Activated naive CD4-positive, alpha-beta T cell treated with anti-CD3 and anti-CD28 coated beads, Interleukin-2, amount 50 U/mL, for 72 hours (primary cell): ENCODE measurements at regions not wholly inside any gene's neighbourhood (a gene's known extent, or its start where the extent isn't known, plus 50 kb on each side); places are given as distances from the start of the nearest gene placed in this dataset.
A peak's percentile ranks its signal among the peaks of the same experiment; 100 is the strongest.

ENCODE experiments used
- ATAC-seq, 2 donors: fragments of 150-1000 bp; cut with Tn5 transposase; 2 replicates each; pipeline ENCODE4 v1.10.0; 2021; ENCODE audit warnings: mild to moderate bottlenecking in 2 of 2, moderate library complexity in 2 of 2
- DNase-seq, 2 donors: peaks; one replicate each; pipeline ENCODE4 v3.0.0; 2021 to 2022; ENCODE audit warnings: low spot score in 2 of 2
- H3K27ac Mint-ChIP-seq, 2 donors: one replicate each; pipeline ENCODE4 v1.8.0; 2022; ENCODE audit warnings: mild to moderate bottlenecking in 2 of 2, mixed read lengths in 2 of 2
- H3K36me3 Mint-ChIP-seq, 2 donors: one replicate each; pipeline ENCODE4 v1.8.0; 2022; ENCODE audit warnings: mixed read lengths in 2 of 2
- H3K9me3 Mint-ChIP-seq, 2 donors: one replicate each; pipeline ENCODE4 v1.8.0; 2022; ENCODE audit warnings: mixed read lengths in 2 of 2

DNA sequence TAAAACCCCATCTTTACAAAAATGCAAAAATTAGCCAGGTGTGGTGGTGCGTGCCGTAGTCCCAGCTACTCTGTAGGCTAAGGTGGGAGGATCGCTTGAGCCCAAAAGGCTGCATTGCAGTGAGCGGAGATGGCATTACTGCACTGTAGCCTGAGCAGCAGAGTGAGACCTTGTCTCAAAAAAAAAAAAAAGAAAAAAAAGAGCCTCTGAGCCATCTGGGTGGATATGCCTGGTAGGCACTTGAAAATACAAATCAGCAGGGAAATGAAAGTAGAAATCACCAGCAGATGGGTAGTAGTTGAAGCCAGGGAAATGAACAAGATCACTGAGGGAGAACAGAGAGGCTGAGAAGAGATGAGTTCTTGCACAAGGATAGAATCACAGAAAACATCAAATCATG, 131.0 kb upstream of the HMCN1 start:
- Mint-ChIP-seq H3K27ac (no peak overlapping the region), H3K36me3 (no peaks in the 10 kb centered on the region), H3K9me3 (no peaks in the 10 kb centered on the region)
- DNase-seq (no peak), ATAC-seq (no peak)

DNA sequence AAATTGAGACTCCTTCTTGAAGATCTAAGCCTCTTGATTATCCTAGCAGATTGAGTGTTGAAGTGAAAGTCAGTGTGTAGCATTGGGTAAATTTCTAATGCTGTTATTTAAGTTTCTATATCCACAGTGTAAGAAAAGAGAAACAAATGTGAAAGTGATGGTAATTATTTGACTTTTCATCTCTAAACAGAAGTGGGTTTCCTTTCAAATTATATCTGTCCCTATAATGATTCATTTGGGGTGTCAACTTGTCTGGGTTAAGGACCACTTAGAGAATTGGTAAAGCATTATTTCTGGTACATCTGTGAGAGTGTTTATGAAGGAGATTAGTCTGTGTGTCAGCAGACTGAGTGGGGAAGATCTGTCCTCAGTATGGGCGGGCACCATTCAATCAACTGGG, 133.0 kb upstream of the HMCN1 start:
- DNase-seq, result no peak
- H3K27ac Mint-ChIP-seq, result no peak overlapping the region

DNA sequence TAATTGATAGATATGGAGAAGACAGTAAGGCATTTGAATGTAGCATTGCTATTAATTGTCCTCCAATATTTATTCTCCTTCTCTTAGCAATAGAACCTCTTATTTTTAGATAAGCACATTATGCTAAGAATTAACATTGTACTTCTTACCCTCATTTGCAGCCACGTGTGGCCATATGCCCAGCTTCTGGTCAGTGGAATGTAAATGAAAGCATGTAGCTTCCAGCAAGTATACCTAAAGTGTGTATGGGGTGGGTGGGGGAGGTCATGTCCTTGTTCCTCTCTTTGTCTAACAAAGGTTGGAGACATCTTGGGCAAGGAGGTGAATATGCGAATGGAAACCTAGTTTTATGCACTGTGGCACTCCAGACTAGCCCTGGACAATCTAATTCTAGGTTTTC, 133.6 kb upstream of the HMCN1 start:
- Mint-ChIP-seq H3K9me3 (no peaks in the 10 kb centered on the region), H3K27ac (no peak overlapping the region), H3K36me3 (no peaks in the 10 kb centered on the region)
- no peak for DNase-seq
- no peak for ATAC-seq

More for the DNA sequence above, 133.0 kb upstream of the HMCN1 start:
- H3K36me3 Mint-ChIP-seq, result no peaks in the 10 kb centered on the region
- H3K9me3 Mint-ChIP-seq, result no peaks in the 10 kb centered on the region
- ATAC-seq, result peak in 1 of 2 donors; percentile 73

DNA sequence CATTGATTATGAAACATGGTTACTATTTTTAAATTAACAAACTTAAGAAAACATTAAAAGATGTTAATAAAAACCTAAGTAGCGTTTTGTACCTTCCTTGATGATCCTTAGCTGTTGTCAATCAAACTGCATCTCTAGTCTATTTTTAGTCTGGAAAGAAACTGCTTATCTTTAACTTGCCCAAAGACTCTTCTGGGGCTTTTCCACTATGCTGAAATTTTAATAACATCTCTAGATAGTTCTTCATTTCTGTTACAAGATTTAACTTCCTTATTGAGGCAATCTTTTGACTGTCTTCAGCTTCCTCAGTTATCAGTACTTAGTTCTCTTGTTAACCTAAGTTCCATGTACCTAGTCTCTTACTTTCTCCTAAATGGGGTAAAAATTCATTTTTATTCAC, 135.9 kb upstream of the HMCN1 start:
- DNase-seq (no peak), ATAC-seq (no peak)
- Mint-ChIP-seq H3K36me3 (no peaks in the 10 kb centered on the region), H3K9me3 (no peaks in the 10 kb centered on the region), H3K27ac (no peak overlapping the region)

DNA sequence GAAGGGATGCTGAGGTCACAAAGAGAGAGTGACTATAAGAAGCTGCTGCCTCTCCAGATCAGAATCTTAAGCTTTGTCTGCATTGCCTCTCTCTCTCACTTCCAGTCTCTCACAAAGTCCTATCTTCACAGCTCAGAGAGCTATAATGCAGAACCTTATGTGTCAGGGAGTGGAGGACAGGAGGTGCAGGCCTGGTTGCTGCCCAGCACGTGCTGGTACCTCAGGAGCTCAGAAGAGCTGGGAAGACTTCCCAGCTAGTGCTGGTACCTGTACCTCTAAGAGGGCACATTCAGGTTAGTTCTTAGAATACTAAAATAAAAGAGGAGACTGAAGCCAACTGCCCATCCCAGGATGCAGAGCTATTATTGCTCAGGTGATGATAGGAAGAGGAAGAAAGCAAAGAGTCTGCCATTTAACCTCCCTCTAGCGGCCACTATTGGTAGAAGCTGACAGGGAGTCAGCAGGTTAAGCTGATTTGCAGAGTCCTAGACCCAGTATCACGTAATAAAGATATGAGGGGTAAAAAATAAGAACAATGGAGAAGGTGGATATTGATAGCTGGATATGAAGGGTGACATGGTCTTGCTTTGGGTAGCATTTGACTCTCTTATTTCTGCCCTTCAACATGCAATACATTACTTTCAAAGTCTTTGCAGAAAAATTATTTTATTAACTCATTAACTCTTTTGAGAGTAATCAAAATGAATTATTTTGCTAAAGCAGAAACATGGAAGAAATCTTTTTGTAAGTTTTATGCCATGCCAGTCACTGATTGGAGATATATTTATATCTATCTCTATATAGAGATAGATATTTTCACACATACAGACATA, 138.1 kb upstream of the HMCN1 start:
- H3K36me3 Mint-ChIP-seq, result no peaks in the 10 kb centered on the region
- no peaks in the 10 kb centered on the region for H3K9me3 Mint-ChIP-seq
- ATAC-seq (peak; percentile 56 to 62), DNase-seq (peak in 1 of 2 donors; percentile 36)
- H3K27ac Mint-ChIP-seq, result no peak overlapping the region

DNA sequence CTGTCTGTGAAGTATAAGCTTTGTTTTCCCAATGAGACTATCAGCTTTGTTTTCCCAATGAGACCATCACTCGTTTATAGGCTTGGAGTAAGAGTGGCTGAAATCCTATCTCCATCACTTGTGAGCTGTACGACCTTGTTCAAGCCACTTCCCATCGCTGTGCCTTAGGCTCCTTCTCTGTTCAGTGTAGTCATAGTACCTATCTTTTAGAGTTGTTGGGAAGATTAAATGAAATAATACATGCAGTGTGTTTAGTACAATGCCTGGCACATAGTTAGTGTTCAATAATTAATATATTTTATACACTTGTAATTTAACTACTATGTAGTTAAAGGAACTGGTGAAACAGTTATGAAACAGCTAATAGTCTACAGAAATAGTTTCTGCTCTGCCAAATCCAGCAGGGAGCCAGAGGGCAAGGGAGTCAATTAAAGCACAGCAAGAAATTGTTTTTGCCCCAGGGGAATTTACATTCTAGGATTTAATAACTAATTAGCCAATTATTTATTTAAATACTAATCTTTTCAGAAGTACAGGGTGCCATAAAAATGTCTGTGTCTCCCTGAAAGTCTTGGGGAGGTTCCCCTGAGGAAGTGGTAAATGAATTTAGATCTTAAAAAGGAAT, 139.3 kb upstream of the HMCN1 start:
- no peak for DNase-seq
- Mint-ChIP-seq H3K9me3 (no peaks in the 10 kb centered on the region), H3K27ac (no peak overlapping the region), H3K36me3 (no peaks in the 10 kb centered on the region)
- no peak for ATAC-seq

DNA sequence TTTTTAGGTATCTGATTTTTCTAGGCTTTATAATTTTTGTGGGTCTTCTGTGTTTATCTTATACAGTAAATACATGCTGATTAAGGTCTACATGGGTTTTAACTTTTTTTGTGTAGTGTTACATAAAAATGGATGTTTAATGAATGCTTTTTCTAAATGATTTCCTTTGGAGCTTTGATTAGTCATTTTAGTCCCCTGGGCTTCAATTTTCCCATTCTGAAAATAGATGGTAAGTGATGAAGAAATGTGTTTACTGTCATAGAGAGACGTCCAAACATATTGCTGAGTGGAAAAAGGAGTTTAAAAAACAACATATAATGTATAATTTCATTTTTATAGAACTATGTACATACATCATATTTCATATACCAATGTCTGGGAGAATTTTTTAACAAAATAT, 140.9 kb upstream of the HMCN1 start:
- no peaks in the 10 kb centered on the region for H3K9me3 Mint-ChIP-seq
- no peaks in the 10 kb centered on the region for H3K36me3 Mint-ChIP-seq
- no peak for DNase-seq
- H3K27ac Mint-ChIP-seq, result no peak overlapping the region
- ATAC-seq, result no peak

DNA sequence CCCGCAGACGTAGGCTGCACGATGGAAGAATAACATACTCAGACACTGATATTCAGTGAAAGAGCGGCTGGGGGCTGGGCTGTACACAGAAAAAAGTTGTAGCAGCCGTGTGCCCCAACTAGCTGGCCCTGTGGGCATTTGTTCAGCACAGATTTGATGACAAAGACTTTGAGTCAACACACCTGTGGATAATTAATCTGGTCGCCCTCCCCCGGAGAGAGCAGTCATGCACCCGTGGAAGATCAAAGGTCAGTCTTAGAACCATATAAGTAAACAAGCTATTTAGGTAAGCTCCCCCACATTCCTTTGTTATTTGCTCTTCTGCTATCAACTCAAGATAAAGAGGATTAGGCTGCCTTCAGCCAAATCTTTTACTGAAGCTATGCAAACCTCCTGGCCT, 148.4 kb upstream of the HMCN1 start:
- peaks cover 17 to 22% of the 10 kb centered on the region in 2 donors for H3K36me3 Mint-ChIP-seq
- DNase-seq, result no peak
- no peak overlapping the region for H3K27ac Mint-ChIP-seq
- no peak for ATAC-seq
- peaks cover 10 to 23% of the 10 kb centered on the region in 2 donors for H3K9me3 Mint-ChIP-seq

DNA sequence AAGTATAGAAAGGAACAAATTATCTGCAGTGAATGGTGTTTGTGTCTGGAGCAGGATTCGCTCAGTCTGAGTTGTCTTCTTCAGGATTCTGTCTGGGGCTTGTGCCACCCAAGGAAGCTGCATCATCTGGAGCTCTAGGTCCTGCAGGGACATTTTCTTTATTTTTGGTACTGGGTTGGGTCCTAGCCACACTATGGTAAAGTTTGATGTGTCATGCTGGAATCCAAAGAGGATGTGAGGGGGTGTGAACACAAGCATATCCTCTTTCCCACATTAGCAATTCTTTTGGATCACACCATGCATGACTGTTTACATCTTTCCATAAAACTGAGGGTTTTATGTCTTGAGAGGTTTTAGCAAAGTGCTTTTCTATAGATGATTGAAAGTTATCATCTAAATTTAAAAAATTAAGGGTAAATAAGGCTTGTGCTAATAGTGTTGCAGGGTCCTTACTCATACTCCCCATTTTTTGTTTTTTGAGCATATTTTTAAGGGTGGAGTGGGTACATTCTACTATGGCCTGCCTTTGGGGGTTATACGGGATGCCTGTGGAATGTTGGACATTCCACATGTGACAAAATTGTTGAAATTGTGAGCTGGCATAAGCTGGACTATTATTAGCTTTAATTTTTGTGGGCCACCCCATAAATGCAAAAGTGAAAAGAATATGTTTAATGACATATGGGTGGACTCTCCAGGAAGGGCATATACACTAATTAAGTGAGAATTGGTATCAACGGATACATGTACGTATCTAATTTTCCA, 152.0 kb upstream of the HMCN1 start:
- peaks cover 32 to 51% of the 10 kb centered on the region in 2 donors for H3K9me3 Mint-ChIP-seq
- peaks cover 45 to 46% of the 10 kb centered on the region in 2 donors for H3K36me3 Mint-ChIP-seq
- no peak overlapping the region for H3K27ac Mint-ChIP-seq
- ATAC-seq, result no peak
- no peak for DNase-seq

DNA sequence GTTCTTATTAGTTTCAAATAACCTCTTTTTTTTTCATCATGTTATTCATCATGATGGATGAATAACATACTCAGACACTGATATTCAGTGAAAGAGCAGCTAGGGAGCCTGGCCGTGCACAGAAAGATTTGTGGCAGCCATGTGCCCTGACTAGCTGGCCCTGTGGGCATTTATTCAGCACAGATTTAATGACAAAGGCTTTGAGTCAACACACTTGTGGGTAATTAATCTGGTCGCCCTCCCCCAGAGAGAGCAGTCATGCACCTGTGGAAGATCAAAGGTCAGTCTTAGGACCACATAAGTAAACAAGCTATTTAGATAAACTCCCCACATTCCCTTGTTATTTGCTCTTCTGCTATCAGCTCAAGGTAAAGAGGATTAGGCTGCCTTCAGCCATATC, 153.2 kb upstream of the HMCN1 start:
- DNase-seq (no peak), ATAC-seq (no peak)
- peaks cover 46 to 48% of the 10 kb centered on the region in 2 donors for H3K36me3 Mint-ChIP-seq
- H3K27ac Mint-ChIP-seq, result no peak overlapping the region
- peaks cover 30 to 48% of the 10 kb centered on the region in 2 donors for H3K9me3 Mint-ChIP-seq

DNA sequence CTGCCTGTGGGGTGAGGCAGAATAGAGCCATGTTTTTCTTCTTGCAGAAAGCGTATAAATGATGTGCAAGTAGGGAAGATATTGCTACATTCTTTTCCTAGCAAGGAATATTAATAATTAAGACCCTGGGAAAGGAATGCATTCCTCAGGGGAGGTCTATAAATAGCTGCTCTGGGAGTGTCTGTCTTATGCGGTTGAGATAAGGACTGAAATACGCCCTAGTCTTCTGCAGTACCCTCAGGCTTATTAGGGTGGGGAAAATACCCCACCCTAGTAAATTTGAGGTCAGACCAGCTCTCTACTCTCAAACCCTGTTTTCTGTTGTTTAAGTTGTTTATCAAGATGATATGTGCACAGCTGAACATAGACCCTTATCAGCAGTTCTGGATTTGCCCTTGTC, 155.9 kb upstream of the HMCN1 start:
- ATAC-seq, result no peak
- H3K36me3 Mint-ChIP-seq, result peaks cover 51 to 53% of the 10 kb centered on the region in 2 donors

DNA sequence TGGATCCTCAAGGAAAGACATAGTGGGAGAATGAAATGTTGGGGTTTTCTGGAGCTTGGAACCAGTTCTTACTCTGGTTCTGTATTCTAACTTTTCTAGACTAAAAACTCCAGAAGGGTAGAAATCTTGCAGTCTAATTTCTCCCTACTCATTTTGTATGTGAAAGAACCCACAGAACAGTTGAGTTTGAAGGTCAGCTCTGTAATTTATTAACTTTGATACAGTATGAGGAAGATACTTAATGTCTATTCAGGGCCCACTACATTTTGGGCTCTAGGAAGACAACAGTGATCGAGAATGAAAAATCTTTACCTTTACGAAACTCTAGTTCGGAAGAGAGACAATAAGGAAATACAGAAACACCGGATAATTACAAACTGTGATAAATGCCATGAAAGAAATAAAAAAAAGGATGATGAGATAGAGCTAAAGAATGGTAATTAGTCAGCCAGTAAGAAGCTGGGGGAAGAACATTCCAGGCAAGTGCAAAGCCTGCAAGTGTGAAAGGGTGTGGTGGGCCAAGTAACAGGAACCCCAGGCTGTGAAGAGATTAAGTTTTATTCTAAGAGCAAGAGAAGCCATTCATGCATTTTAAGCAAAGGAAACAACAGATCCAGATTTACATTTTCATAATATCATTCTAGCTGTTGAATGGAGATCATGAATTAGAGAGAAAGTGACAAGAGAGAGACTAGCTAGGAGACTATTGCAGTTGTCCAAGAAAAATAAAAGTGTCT, 159.9 kb upstream of the HMCN1 start:
- H3K27ac Mint-ChIP-seq, result no peak overlapping the region
- H3K36me3 Mint-ChIP-seq, result peaks cover 20 to 25% of the 10 kb centered on the region in 2 donors
- no peak for ATAC-seq
- peaks cover 16 to 29% of the 10 kb centered on the region in 2 donors for H3K9me3 Mint-ChIP-seq
- DNase-seq, result no peak

More for the DNA sequence above, 155.9 kb upstream of the HMCN1 start:
- Mint-ChIP-seq H3K9me3 (peaks cover 36 to 58% of the 10 kb centered on the region in 2 donors), H3K27ac (no peak overlapping the region)
- DNase-seq, result no peak

DNA sequence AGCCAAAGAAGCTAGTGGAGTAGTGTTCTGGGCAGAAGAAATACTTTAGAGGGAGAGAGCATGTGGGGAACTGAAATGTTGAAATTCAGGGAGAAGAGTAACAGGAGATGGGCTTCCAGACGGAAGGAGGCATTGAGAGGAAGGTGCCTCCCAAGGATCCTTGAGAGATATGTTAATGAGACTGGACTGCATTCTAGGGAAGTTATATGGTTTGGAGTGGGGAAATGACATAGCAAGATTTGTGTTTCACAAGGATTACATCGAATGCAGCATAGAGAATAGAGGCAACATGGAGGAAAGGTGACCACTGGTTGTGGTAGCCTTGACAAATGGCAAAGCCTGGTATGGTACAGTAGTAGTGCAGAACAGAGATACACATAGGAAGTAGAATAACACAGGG, 160.5 kb upstream of the HMCN1 start:
- H3K27ac Mint-ChIP-seq, result no peak overlapping the region
- H3K36me3 Mint-ChIP-seq, result peaks cover 16 to 21% of the 10 kb centered on the region in 2 donors
- ATAC-seq (no peak), DNase-seq (no peak)
- peaks cover 13 to 25% of the 10 kb centered on the region in 2 donors for H3K9me3 Mint-ChIP-seq

DNA sequence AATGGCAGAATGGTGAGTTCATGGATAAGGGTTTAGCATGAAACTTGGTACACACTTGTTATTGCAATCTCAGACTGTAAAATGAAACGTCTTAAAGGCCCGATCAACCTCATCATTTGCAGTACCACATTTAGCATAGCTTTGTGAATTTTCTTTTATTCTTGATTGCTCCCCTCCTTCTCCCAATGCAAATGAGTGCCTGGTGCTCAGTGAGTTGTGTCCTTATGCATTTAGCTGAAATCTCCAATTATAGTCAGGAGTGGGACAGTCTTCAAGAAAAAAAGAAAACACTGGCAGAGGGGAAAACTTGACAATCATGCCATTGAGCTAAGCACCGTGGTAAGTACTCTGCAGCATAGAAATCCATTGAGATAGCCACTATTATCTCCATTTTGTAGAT, 161.0 kb upstream of the HMCN1 start:
- Mint-ChIP-seq H3K9me3 (peaks cover 11 to 22% of the 10 kb centered on the region in 2 donors), H3K27ac (no peak overlapping the region), H3K36me3 (peaks cover 13 to 18% of the 10 kb centered on the region in 2 donors)
- DNase-seq, result no peak
- ATAC-seq, result no peak

DNA sequence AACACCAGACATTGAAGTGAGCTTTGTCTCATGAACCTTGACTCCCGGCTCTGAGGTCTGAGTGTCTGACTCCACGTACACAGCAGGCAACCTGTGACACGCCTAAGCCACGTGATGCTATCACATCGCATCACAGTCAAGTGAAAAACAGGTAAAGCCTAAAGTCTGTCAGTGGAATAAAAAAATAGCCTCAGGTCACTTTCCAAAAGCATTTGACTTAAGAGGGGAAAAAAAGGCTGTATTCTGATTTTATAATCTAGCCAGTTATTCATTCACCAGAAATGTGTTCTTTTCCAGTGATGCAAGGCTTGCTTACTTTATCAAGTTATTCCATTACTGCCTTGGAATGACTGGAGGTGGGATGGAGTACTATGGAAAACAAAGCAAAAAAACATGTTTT, 163.2 kb upstream of the HMCN1 start:
- Mint-ChIP-seq H3K36me3 (peaks cover 8 to 18% of the 10 kb centered on the region in 2 donors), H3K9me3 (peaks cover 8 to 23% of the 10 kb centered on the region in 2 donors), H3K27ac (no peak overlapping the region)
- DNase-seq (no peak), ATAC-seq (no peak)
